HL-60 (cell line): ENCODE measurements at regions not wholly inside any gene's neighbourhood (a gene's known extent, or its start where the extent isn't known, plus 50 kb on each side); places are given as distances from the start of the nearest gene placed in this dataset.
"Not testable (repeated sequence)": the region's sequence is repeated elsewhere in the genome, so short reads cannot be mapped to it uniquely, and the experiment has no call there.

Source experiments
- CTCF ChIP-seq: IDR thresholded peaks from one replicate; pipeline ENCODE4 v1.5.1; 2011; ENCODE audit warnings: low read length, control low read depth, inconsistent platforms; ENCODE audit not compliant: insufficient read depth
- GABPA ChIP-seq: IDR thresholded peaks from 2 replicates; pipeline ENCODE4 v1.6.1; 2012; ENCODE audit warnings: low read depth
- POLR2AphosphoS5 ChIP-seq: IDR thresholded peaks from 2 replicates; pipeline ENCODE4 v1.6.1; 2012; ENCODE audit warnings: low read depth
- SPI1 ChIP-seq: IDR thresholded peaks from 2 replicates; pipeline ENCODE4 v1.6.1; 2012; ENCODE audit warnings: low read depth, mild to moderate bottlenecking, borderline replicate concordance
- TF ChIP-seq, protein P1 (sequence below): IDR thresholded peaks from 2 replicates; pipeline ENCODE4 v1.6.1; 2012; ENCODE audit warnings: low read depth; ENCODE audit not compliant: insufficient replicate concordance

DNA sequence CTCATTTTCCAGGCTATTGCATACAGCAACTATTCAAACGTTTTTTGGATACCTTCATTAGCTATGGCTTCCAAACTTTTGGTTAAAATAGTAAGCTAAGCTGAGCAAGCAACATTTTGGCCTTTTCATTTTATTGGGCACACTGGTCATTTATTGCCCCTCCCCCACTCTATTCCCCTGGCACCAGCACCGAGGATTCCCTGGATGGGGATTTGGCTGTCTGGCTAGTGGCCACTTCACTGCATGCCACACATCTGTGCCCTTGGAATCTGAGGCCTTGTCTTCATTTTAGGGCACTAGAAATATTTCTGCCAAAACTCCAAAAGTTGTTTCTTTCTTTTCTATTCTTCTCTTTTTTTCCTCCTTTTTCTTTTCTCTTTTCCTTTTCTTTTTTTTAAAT, 980.7 kb downstream of the LTN1 start:
- not testable (repeated sequence) for TF ChIP-seq CTCF, POLR2AphosphoS5, SPI1, GABPA
- TF ChIP-seq, protein P1, sequence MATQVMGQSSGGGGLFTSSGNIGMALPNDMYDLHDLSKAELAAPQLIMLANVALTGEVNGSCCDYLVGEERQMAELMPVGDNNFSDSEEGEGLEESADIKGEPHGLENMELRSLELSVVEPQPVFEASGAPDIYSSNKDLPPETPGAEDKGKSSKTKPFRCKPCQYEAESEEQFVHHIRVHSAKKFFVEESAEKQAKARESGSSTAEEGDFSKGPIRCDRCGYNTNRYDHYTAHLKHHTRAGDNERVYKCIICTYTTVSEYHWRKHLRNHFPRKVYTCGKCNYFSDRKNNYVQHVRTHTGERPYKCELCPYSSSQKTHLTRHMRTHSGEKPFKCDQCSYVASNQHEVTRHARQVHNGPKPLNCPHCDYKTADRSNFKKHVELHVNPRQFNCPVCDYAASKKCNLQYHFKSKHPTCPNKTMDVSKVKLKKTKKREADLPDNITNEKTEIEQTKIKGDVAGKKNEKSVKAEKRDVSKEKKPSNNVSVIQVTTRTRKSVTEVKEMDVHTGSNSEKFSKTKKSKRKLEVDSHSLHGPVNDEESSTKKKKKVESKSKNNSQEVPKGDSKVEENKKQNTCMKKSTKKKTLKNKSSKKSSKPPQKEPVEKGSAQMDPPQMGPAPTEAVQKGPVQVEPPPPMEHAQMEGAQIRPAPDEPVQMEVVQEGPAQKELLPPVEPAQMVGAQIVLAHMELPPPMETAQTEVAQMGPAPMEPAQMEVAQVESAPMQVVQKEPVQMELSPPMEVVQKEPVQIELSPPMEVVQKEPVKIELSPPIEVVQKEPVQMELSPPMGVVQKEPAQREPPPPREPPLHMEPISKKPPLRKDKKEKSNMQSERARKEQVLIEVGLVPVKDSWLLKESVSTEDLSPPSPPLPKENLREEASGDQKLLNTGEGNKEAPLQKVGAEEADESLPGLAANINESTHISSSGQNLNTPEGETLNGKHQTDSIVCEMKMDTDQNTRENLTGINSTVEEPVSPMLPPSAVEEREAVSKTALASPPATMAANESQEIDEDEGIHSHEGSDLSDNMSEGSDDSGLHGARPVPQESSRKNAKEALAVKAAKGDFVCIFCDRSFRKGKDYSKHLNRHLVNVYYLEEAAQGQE, result not testable (repeated sequence)
